H1 (cell line): ENCODE measurements at regions not wholly inside any gene's neighbourhood (a gene's known extent, or its start where the extent isn't known, plus 50 kb on each side); places are given as distances from the start of the nearest gene placed in this dataset.

ENCODE experiments used
- CTCF ChIA-PET: fragments of 300-600 bp; sonication (Branson Sonifier 250); formaldehyde crosslinking; loops from one replicate; lab custom pipeline; 2021; ENCODE audit not compliant: partially characterized antibody; lab: Charles Lee
- POLR2A ChIA-PET: fragments of 300-600 bp; sonication (Branson Sonifier 250); formaldehyde crosslinking; loops from one replicate; lab custom pipeline; 2021; ENCODE audit warnings: inconsistent platforms; ENCODE audit not compliant: partially characterized antibody; lab: Charles Lee
- DNase-seq, 2 experiments: peaks; one replicate each; pipeline versions ENCODE4 v3.0.0 to v3.0.0-alpha.2; 2010 to 2022; ENCODE audit warnings: low spot score in 2 of 2, low read depth in 1 of 2, mixed read lengths in 1 of 2
- FAIRE-seq: peaks from 2 replicates; lab custom pipeline; 2011; peaks lifted over from hg19 to GRCh38; lab: Jason Lieb, UNC
- H2AFZ ChIP-seq: 2 replicates; pipeline ENCODE4 v1.8.1; 2012; ENCODE audit warnings: low read length, inconsistent platforms
- H2AK5ac ChIP-seq: 2 replicates; pipeline ENCODE4 v1.6.1; 2013; ENCODE audit warnings: low read depth, low read length
- H2BK120ac ChIP-seq: replicated peaks from 2 replicates; pipeline ENCODE3; 2013; ENCODE audit warnings: low read depth, low read length, inconsistent platforms
- H2BK12ac ChIP-seq: 2 replicates; pipeline ENCODE4 v1.6.1; 2013; ENCODE audit warnings: low read depth, low read length
- H2BK15ac ChIP-seq: 2 replicates; pipeline ENCODE4 v1.6.1; 2013; ENCODE audit warnings: low read length
- H2BK20ac ChIP-seq: 2 replicates; pipeline ENCODE4 v1.6.1; 2013; ENCODE audit warnings: low read length
- H2BK5ac ChIP-seq: 2 replicates; pipeline ENCODE4 v1.6.1; 2013; ENCODE audit warnings: low read depth, low read length
- H3K14ac ChIP-seq: 2 replicates; pipeline ENCODE4 v1.6.1; 2013; ENCODE audit warnings: inconsistent platforms; ENCODE audit not compliant: insufficient read length
- H3K18ac ChIP-seq: 2 replicates; pipeline ENCODE4 v1.6.1; 2013; ENCODE audit warnings: low read length; ENCODE audit errors: extremely low read depth
- H3K23ac ChIP-seq: 2 replicates; pipeline ENCODE4 v1.6.1; 2013; ENCODE audit warnings: inconsistent platforms; ENCODE audit not compliant: insufficient read length
- H3K23me2 ChIP-seq: 2 replicates; pipeline ENCODE4 v1.6.1; 2013; ENCODE audit warnings: low read depth, low read length
- H3K27ac ChIP-seq: 2 replicates; pipeline ENCODE4 v1.6.1; 2011; ENCODE audit warnings: low read depth, low read length, inconsistent platforms
- H3K27me3 ChIP-seq, 4 experiments: replicated peaks in 1 of 4; 1 replicate in 1 of 4; 2 replicates in 3 of 4; pipeline versions ENCODE4 v1.6.1 to v1.8.1; 2011 to 2013; ENCODE audit warnings: low read length in 3 of 4, mild to moderate bottlenecking in 3 of 4, inconsistent platforms in 2 of 4, mixed read lengths in 2 of 4, moderate library complexity in 1 of 4; ENCODE audit not compliant: control insufficient read depth in 3 of 4, insufficient read depth in 3 of 4; ENCODE audit errors: extremely low read depth in 1 of 4
- H3K36me3 ChIP-seq, 4 experiments: 2 replicates each; pipeline versions ENCODE4 v1.6.1 to v1.8.1; 2011 to 2013; ENCODE audit warnings: mild to moderate bottlenecking in 4 of 4, low read length in 3 of 4, moderate library complexity in 2 of 4, control low read depth in 1 of 4, inconsistent platforms in 1 of 4; ENCODE audit not compliant: insufficient read depth in 4 of 4, control insufficient read depth in 2 of 4
- H3K4ac ChIP-seq: replicated peaks from 2 replicates; pipeline ENCODE3; 2013; ENCODE audit warnings: low read length, low read depth, mixed read lengths, inconsistent platforms; ENCODE audit not compliant: insufficient read length
- H3K4me1 ChIP-seq, 4 experiments: replicated peaks in 1 of 4; 1 replicate in 1 of 4; 2 replicates in 3 of 4; pipeline versions ENCODE4 v1.6.1 to v1.8.1; 2011 to 2013; ENCODE audit warnings: low read length in 3 of 4, inconsistent platforms in 2 of 4, mixed read lengths in 1 of 4; ENCODE audit not compliant: insufficient read depth in 4 of 4, control insufficient read depth in 3 of 4
- H3K4me2 ChIP-seq, 2 experiments: 2 replicates each; pipeline versions ENCODE4 v1.6.1 to v1.8.1; 2011 to 2013; ENCODE audit warnings: low read depth in 2 of 2, low read length in 2 of 2, control low read depth in 1 of 2, inconsistent platforms in 1 of 2, mild to moderate bottlenecking in 1 of 2; ENCODE audit not compliant: insufficient read depth in 1 of 2
- H3K4me3 ChIP-seq, 4 experiments: fragments of 200-600, 300-600 bp in 1 of 4; sonication (generic), shearing (Covaris generic), sonication (Bioruptor Twin) in 1 of 4; 2 replicates each; pipeline versions ENCODE4 v1.5.1 to v1.8.1; 2011 to 2016; ENCODE audit warnings: low read length in 4 of 4, low read depth in 3 of 4, control low read depth in 2 of 4, inconsistent platforms in 2 of 4, mild to moderate bottlenecking in 2 of 4, mixed read lengths in 1 of 4, moderate library complexity in 1 of 4; ENCODE audit not compliant: insufficient read depth in 2 of 4; ENCODE audit errors: extremely low read depth in 1 of 4
- H3K56ac ChIP-seq: replicated peaks from 2 replicates; pipeline ENCODE3; 2013; ENCODE audit warnings: low read depth, mild to moderate bottlenecking, mixed read lengths, low read length, inconsistent platforms; ENCODE audit not compliant: insufficient read length
- H3K79me1 ChIP-seq: 2 replicates; pipeline ENCODE4 v1.6.1; 2013; ENCODE audit warnings: low read depth, low read length, control low read depth
- H3K79me2 ChIP-seq, 2 experiments: 2 replicates each; pipeline versions ENCODE4 v1.6.1 to v1.8.1; 2012 to 2013; ENCODE audit warnings: low read length in 2 of 2, mild to moderate bottlenecking in 2 of 2, inconsistent platforms in 1 of 2; ENCODE audit not compliant: insufficient read depth in 2 of 2, control insufficient read depth in 1 of 2
- H3K9ac ChIP-seq, 4 experiments: replicated peaks in 1 of 4; 1 replicate in 1 of 4; 2 replicates in 3 of 4; pipeline versions ENCODE4 v1.6.1 to v1.8.1; 2011 to 2013; ENCODE audit warnings: low read depth in 3 of 4, low read length in 3 of 4, control low read depth in 2 of 4, mild to moderate bottlenecking in 2 of 4, moderate library complexity in 2 of 4, inconsistent platforms in 1 of 4; ENCODE audit errors: extremely low read depth in 1 of 4
- H3K9me3 ChIP-seq, 2 experiments: 2 replicates each; pipeline versions ENCODE4 v1.6.1 to v1.8.1; 2012 to 2013; ENCODE audit warnings: mild to moderate bottlenecking in 2 of 2, moderate library complexity in 2 of 2, control low read depth in 1 of 2, inconsistent platforms in 1 of 2, low read depth in 1 of 2, low read length in 1 of 2, mixed read lengths in 1 of 2; ENCODE audit not compliant: insufficient read depth in 2 of 2
- H4K20me1 ChIP-seq, 2 experiments: replicated peaks in 1 of 2; 2 replicates each; pipeline versions ENCODE3 to v1.8.1; 2011 to 2013; ENCODE audit warnings: inconsistent platforms in 2 of 2, low read length in 2 of 2, mild to moderate bottlenecking in 1 of 2; ENCODE audit not compliant: insufficient read depth in 2 of 2, control insufficient read depth in 1 of 2
- H4K5ac ChIP-seq: 2 replicates; pipeline ENCODE4 v1.6.1; 2013; ENCODE audit warnings: low read length, low read depth, mixed read lengths, inconsistent platforms; ENCODE audit not compliant: insufficient read length
- H4K8ac ChIP-seq: 2 replicates; pipeline ENCODE4 v1.8.0; 2013; ENCODE audit warnings: mild to moderate bottlenecking, moderate library complexity, low read length, inconsistent platforms; ENCODE audit not compliant: insufficient read depth; ENCODE audit errors: extremely low read depth
- H4K91ac ChIP-seq: replicated peaks from 2 replicates; pipeline ENCODE3; 2013; ENCODE audit warnings: low read length, mixed read lengths, inconsistent platforms; ENCODE audit not compliant: insufficient read length
- MAFK ChIP-seq: IDR thresholded peaks from 2 replicates; pipeline ENCODE4 v1.6.1; 2012; ENCODE audit warnings: low read depth, mild to moderate bottlenecking, improper control_type of control experiment, low read length
- POLR2A ChIP-seq, 2 experiments: IDR thresholded peaks; 1 replicate in 1 of 2; 2 replicates in 1 of 2; pipeline ENCODE4 v1.6.1; 2011; ENCODE audit warnings: low read depth in 2 of 2, low read length in 2 of 2, mild to moderate bottlenecking in 2 of 2; ENCODE audit errors: control extremely low read depth in 1 of 2
- RNF2 ChIP-seq: fragments of 200-900, 300-1000 bp; sonication (generic); IDR thresholded peaks from 2 replicates; pipeline ENCODE4 v1.7.1; 2016; ENCODE audit warnings: borderline replicate concordance, low read depth, mild to moderate bottlenecking, antibody characterized with exemption, low read length; ENCODE audit not compliant: poor library complexity, severe bottlenecking; ENCODE audit errors: missing control alignments
- SUZ12 ChIP-seq: fragments of 200-600 bp; sonication (generic); IDR thresholded peaks from 2 replicates; pipeline ENCODE4 v1.6.1; 2012; ENCODE audit warnings: mild to moderate bottlenecking, inconsistent platforms, low read length, moderate library complexity, mixed read lengths

DNA sequence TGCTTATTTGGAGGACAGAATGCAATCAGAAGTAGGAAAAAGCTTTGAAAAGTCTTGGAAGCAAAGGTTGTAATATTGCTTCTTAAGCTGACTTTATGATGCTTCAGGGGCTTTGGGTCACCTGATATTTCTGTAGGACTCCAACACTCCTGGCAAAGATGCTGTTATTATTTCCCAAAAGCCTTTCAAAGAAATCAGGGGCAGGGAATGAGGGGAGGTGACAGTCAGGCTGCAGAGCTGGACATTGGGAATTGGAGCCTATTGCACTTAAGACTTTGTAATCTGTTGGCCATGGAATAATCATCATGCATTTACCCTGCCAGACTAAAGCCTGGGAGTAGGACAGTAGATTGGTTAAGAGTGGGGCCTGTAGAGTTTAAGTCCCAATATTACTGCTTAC is 168.3 kb upstream of the IL12B start:
- Histone ChIP-seq H2BK20ac (no peak overlapping the region), H3K27ac (no peak overlapping the region), H3K4me1 (peaks cover 0 to 5% (median 0%) of the 10 kb centered on the region in 4 experiments; a peak in 2 of 7 replicates), H3K27me3 (peaks cover 0 to 1% (median 0%) of the 10 kb centered on the region in 4 experiments; a peak in 1 of 7 replicates), H3K4ac (no peak overlapping the region), H3K9me3 (no peaks in the 10 kb centered on the region), H3K79me1 (no peaks in the 10 kb centered on the region), H3K14ac (no peak overlapping the region), H3K9ac (no peak overlapping the region), H3K36me3 (no peaks in the 10 kb centered on the region), H2BK12ac (no peak overlapping the region), H3K4me2 (no peak overlapping the region), H3K18ac (no peak overlapping the region), H2BK120ac (no peak overlapping the region), H4K5ac (no peak overlapping the region), H2AK5ac (no peak overlapping the region), H3K23me2 (no peaks in the 10 kb centered on the region), H2BK15ac (no peak overlapping the region), H3K56ac (no peak overlapping the region), H4K8ac (no peak overlapping the region), H4K91ac (no peak overlapping the region), H2AFZ (no peak overlapping the region), H4K20me1 (no peaks in the 10 kb centered on the region), H3K23ac (no peak overlapping the region), H3K79me2 (no peaks in the 10 kb centered on the region), H3K4me3 (no peak overlapping the region), H2BK5ac (no peak overlapping the region)
- no peak for FAIRE-seq
- no peak for TF ChIP-seq POLR2A (IDR thresholded peaks at IDR 0.05; ENCODE audit: control extremely low read depth in 1 of 2, low read depth in 2 of 2, low read length in 2 of 2)
- TF ChIP-seq SUZ12: no peak
- no peak for TF ChIP-seq MAFK
- TF ChIP-seq RNF2: no peak
- ChIA-PET POLR2A (no interaction called here), CTCF (interaction anchor here (0.9 to 1.3 kb wide), 2 partner anchors 58 to 467 kb away, joined by 4 read pairs; no protein-coding TSS in a partner anchor)
- no peak for DNase-seq
